Ovary (tissue), 7 donors: ENCODE measurements at regions not wholly inside any gene's neighbourhood (a gene's known extent, or its start where the extent isn't known, plus 50 kb on each side); places are given as distances from the start of the nearest gene placed in this dataset.

Experiments
- DNase-seq, 5 donors: peaks; one replicate each; pipeline ENCODE4 v3.0.0-alpha.2; 2019 to 2020
- H3K27ac ChIP-seq, 2 donors: fragments of 200-600 bp; one replicate each; pipeline versions ENCODE4 v1.5.1 to v1.8.0; 2019 to 2022
- H3K27me3 ChIP-seq: fragments of 200-600 bp; one replicate; pipeline ENCODE4 v1.8.0; 2022
- H3K36me3 ChIP-seq: fragments of 200-600 bp; sonication (generic); one replicate; pipeline ENCODE4 v1.5.1; 2019
- H3K4me1 ChIP-seq: one replicate; pipeline ENCODE4 v1.8.1; 2013; ENCODE audit warnings: mild to moderate bottlenecking, moderate library complexity; ENCODE audit not compliant: insufficient read depth
- H3K4me3 ChIP-seq: fragments of 200-600 bp; sonication (generic); one replicate; pipeline ENCODE4 v1.5.1; 2017
- H3K9me3 ChIP-seq, 2 donors: fragments of 200-600 bp in 1 of 2; sonication (generic) in 1 of 2; one replicate each; pipeline versions ENCODE4 v1.5.1 to v1.8.1; 2013 to 2019; ENCODE audit warnings: mild to moderate bottlenecking in 1 of 2, moderate library complexity in 1 of 2
- CTCF ChIP-seq, 3 donors: fragments of 450-650 bp in 2 of 3; fragments of 200-600 bp in 1 of 3; IDR thresholded peaks; one replicate each; pipeline versions ENCODE4 v1.5.1 to v1.8.0; 2016 to 2022; ENCODE audit warnings: antibody characterized with exemption in 3 of 3, mild to moderate bottlenecking in 1 of 3
- EP300 ChIP-seq: sonication (generic); formaldehyde crosslinking; IDR thresholded peaks from one replicate; pipeline ENCODE4 v1.6.1; 2017; ENCODE audit warnings: antibody characterized with exemption
- POLR2A ChIP-seq: fragments of 450-650 bp; IDR thresholded peaks from one replicate; pipeline ENCODE4 v1.6.1; 2017; ENCODE audit warnings: antibody characterized with exemption, mild to moderate bottlenecking, moderate library complexity
- WGBS, 3 donors: extraction: QIAGEN DNeasy Blood & Tissue Kit in 1 of 3; methylation state at CpG; one replicate each; pipeline versions ENCODE4 v1.1.5 to v1.1.7; 2013 to 2017; 5-methylcytosine and 5-hydroxymethylcytosine counted together
- intact Hi-C, 4 donors: fragments of 100-400 bp; cut with DNase I; formaldehyde crosslinking; loops; one replicate each; pipeline versions ENCODE4 v1.11.0 to v1.15.1; 2022 to 2023
- donor health status: DM: no; HTN: no; CAD: no; lungs with moderate emphysema.
- donor health status: DM: no; HTN: no; CAD: no.
- donor health status: Bipolar disorder and iron deficiency.
- donor health status: DM: no; HTN: no; CAD: no.
- donor health status: DM: yes; HTN: yes; CAD: no.

- no peak overlapping the region for H3K27ac ChIP-seq
- 81 to 84% (median 82%) methylated on average over 3 of the region's 3 CpGs for WGBS, 3 donors
Measured at GRCh38 chr10:94192333-94192732, 170.4 kb downstream of the NOC3L start.

GRCh38 chr10:94192974-94193373 lies 169.8 kb downstream of the NOC3L start:
- Histone ChIP-seq H3K36me3 (no peaks in the 10 kb centered on the region), H3K27me3 (no peaks in the 10 kb centered on the region), H3K4me1 (peaks cover 11% of the 10 kb centered on the region), H3K9me3 (no peaks in the 10 kb centered on the region), H3K4me3 (no peak overlapping the region), H3K27ac (no peak overlapping the region)
- 87 to 93% (median 89%) methylated on average over 1 of the region's 1 CpG for WGBS, 3 donors
- intact Hi-C loops: no loop called here
- no peak for DNase-seq
- TF ChIP-seq EP300: no peak
- TF ChIP-seq POLR2A: no peak
- no peak for TF ChIP-seq CTCF (IDR thresholded peaks at IDR 0.05)

More at GRCh38 chr10:94192333-94192732, 170.4 kb downstream of the NOC3L start:
- intact Hi-C loops: no loop called here
- TF ChIP-seq EP300 (no peak), POLR2A (no peak), CTCF (IDR thresholded peaks at IDR 0.05) (no peak)
- no peak for DNase-seq
- H3K36me3 ChIP-seq: no peaks in the 10 kb centered on the region
- H3K9me3 ChIP-seq: no peaks in the 10 kb centered on the region
- H3K4me3 ChIP-seq: no peak overlapping the region
- H3K27me3 ChIP-seq: no peaks in the 10 kb centered on the region
- H3K4me1 ChIP-seq: peaks cover 11% of the 10 kb centered on the region

GRCh38 chr10:94193466-94193924 lies 169.2 kb downstream of the NOC3L start:
- no peak overlapping the region for H3K27ac ChIP-seq
- H3K9me3 ChIP-seq: no peaks in the 10 kb centered on the region
- WGBS, 3 donors: 6 to 14% (median 8%) methylated on average over 4 of the region's 4 CpGs
- DNase-seq: no peak
- H3K4me3 ChIP-seq: no peak overlapping the region
- intact Hi-C loops: no loop called here
- no peaks in the 10 kb centered on the region for H3K27me3 ChIP-seq
- TF ChIP-seq CTCF (IDR thresholded peaks at IDR 0.05): no peak
- no peak for TF ChIP-seq POLR2A
- TF ChIP-seq EP300: no peak
- no peaks in the 10 kb centered on the region for H3K36me3 ChIP-seq
- peaks cover 11% of the 10 kb centered on the region for H3K4me1 ChIP-seq

- Histone ChIP-seq H3K27ac (no peak overlapping the region), H3K4me3 (no peak overlapping the region), H3K36me3 (no peaks in the 10 kb centered on the region), H3K4me1 (peaks cover 11% of the 10 kb centered on the region), H3K9me3 (no peaks in the 10 kb centered on the region), H3K27me3 (no peaks in the 10 kb centered on the region)
- no peak for DNase-seq
- TF ChIP-seq POLR2A: no peak
- TF ChIP-seq EP300: no peak
- no peak for TF ChIP-seq CTCF (IDR thresholded peaks at IDR 0.05)
- 20 to 28% (median 25%) methylated on average over 1 of the region's 1 CpG for WGBS, 3 donors
- intact Hi-C loops: no loop called here
Measured at GRCh38 chr10:94194256-94194655, 168.5 kb downstream of the NOC3L start.

- H3K27me3 ChIP-seq: no peaks in the 10 kb centered on the region
- intact Hi-C loops: no loop called here
- no peaks in the 10 kb centered on the region for H3K36me3 ChIP-seq
- DNase-seq: no peak
- TF ChIP-seq POLR2A: no peak
- TF ChIP-seq EP300: no peak
- no peak overlapping the region for H3K4me3 ChIP-seq
- H3K27ac ChIP-seq: no peak overlapping the region
- peaks cover 11% of the 10 kb centered on the region for H3K4me1 ChIP-seq
- H3K9me3 ChIP-seq: no peaks in the 10 kb centered on the region
Measured at GRCh38 chr10:94197241-94197640, 165.5 kb downstream of the NOC3L start.
